HG03039 (cell line): ENCODE measurements at regions not wholly inside any gene's neighbourhood (a gene's known extent, or its start where the extent isn't known, plus 50 kb on each side); places are given as distances from the start of the nearest gene placed in this dataset.
"Not testable (repeated sequence)": the region's sequence is repeated elsewhere in the genome, so short reads cannot be mapped to it uniquely, and the experiment has no call there.

Experiments
- ATAC-seq: cut with Tn5 transposase; IDR thresholded peaks from one replicate; pipeline ENCODE4 v1.9.1; 2021; ENCODE audit warnings: mild to moderate bottlenecking, moderate library complexity; ENCODE audit not compliant: unreplicated experiment

- no peak for ATAC-seq
Measured at GRCh38 chr18:29465526-29465925, 1288.6 kb upstream of the CDH2 start.

GRCh38 chr18:29459972-29460371, 1283.0 kb upstream of the CDH2 start:
- ATAC-seq, result no peak

GRCh38 chr18:29457316-29457889, 1280.5 kb upstream of the CDH2 start:
- ATAC-seq, result no peak

GRCh38 chr18:29449424-29449823, 1272.5 kb upstream of the CDH2 start:
- ATAC-seq, result no peak

- ATAC-seq, result no peak
Measured at GRCh38 chr18:29439398-29439797, 1262.5 kb upstream of the CDH2 start.

- no peak for ATAC-seq
Measured at GRCh38 chr18:29436459-29436858, 1259.5 kb upstream of the CDH2 start.

GRCh38 chr18:29434650-29435049, 1257.7 kb upstream of the CDH2 start:
- ATAC-seq, result no peak

- no peak for ATAC-seq
Measured at GRCh38 chr18:29430416-29430815, 1253.5 kb upstream of the CDH2 start.

GRCh38 chr18:29418136-29418535, 1241.2 kb upstream of the CDH2 start:
- ATAC-seq, result no peak

GRCh38 chr18:29406996-29407395, 1230.1 kb upstream of the CDH2 start:
- no peak for ATAC-seq

- no peak for ATAC-seq
Measured at GRCh38 chr18:29397536-29397935, 1220.6 kb upstream of the CDH2 start.

- ATAC-seq, result no peak
Measured at GRCh38 chr18:29383311-29384273, 1206.7 kb upstream of the CDH2 start.

GRCh38 chr18:29378651-29379136, 1201.8 kb upstream of the CDH2 start:
- no peak for ATAC-seq

- no peak for ATAC-seq
Measured at GRCh38 chr18:29377346-29377745, 1200.4 kb upstream of the CDH2 start.

- ATAC-seq, result no peak
Measured at GRCh38 chr18:29373000-29373399, 1196.1 kb upstream of the CDH2 start.

GRCh38 chr18:29361843-29362242, 1184.9 kb upstream of the CDH2 start:
- no peak for ATAC-seq

GRCh38 chr18:29360659-29361058, 1183.7 kb upstream of the CDH2 start:
- ATAC-seq, result not testable (repeated sequence)

GRCh38 chr18:29359222-29359621, 1182.3 kb upstream of the CDH2 start:
- not testable (repeated sequence) for ATAC-seq

GRCh38 chr18:29351171-29351570, 1174.2 kb upstream of the CDH2 start:
- ATAC-seq, result no peak

- ATAC-seq, result no peak
Measured at GRCh38 chr18:29328932-29329331, 1152.0 kb upstream of the CDH2 start.

GRCh38 chr18:29326214-29326613, 1149.3 kb upstream of the CDH2 start:
- ATAC-seq, result no peak

- no peak for ATAC-seq
Measured at GRCh38 chr18:29321561-29321960, 1144.6 kb upstream of the CDH2 start.
